ENCODE measurements at regions not wholly inside any gene's neighbourhood (a gene's known extent, or its start where the extent isn't known, plus 50 kb on each side); places are given as distances from the start of the nearest gene placed in this dataset.

DNA sequence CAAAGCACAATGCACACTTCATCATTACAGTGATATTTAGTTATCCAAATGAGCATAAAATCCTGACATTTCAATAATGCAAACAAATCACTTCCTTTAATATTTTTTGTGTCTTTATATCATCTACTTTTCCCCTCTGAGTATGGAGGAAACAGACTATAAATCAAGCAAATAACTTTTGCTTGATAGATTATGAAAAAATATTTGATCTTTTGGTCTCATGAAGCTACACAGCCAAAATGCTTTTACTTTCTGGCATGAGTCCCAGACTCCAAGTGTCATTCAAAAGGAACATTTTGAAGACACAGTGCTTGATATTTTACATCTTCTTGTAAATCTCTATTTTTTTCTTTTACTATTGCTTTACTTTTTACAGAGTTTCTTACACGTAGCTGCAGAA is 215.3 kb upstream of the ROBO1 start:
- peaks cover 0 to 5% (median 0%) of the 10 kb centered on the region in 4 donors for H3K9me3 ChIP-seq (ENCODE audit: control insufficient read depth in 4 of 4, low read length in 3 of 4)
- no peak for DNase-seq (ENCODE audit: low spot score)
- no peak for TF ChIP-seq HNF4G (IDR thresholded peaks at IDR 0.05)
- TF ChIP-seq HNF4A (conservative IDR thresholded peaks at IDR 0.05) = no peak
- no peak for TF ChIP-seq FOXA1 (IDR thresholded peaks at IDR 0.05)
- no peak for TF ChIP-seq TAF1 (conservative IDR thresholded peaks at IDR 0.05)
- TF ChIP-seq ZBTB33 (IDR thresholded peaks at IDR 0.05) = no peak
- TF ChIP-seq, protein P1, sequence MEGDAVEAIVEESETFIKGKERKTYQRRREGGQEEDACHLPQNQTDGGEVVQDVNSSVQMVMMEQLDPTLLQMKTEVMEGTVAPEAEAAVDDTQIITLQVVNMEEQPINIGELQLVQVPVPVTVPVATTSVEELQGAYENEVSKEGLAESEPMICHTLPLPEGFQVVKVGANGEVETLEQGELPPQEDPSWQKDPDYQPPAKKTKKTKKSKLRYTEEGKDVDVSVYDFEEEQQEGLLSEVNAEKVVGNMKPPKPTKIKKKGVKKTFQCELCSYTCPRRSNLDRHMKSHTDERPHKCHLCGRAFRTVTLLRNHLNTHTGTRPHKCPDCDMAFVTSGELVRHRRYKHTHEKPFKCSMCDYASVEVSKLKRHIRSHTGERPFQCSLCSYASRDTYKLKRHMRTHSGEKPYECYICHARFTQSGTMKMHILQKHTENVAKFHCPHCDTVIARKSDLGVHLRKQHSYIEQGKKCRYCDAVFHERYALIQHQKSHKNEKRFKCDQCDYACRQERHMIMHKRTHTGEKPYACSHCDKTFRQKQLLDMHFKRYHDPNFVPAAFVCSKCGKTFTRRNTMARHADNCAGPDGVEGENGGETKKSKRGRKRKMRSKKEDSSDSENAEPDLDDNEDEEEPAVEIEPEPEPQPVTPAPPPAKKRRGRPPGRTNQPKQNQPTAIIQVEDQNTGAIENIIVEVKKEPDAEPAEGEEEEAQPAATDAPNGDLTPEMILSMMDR (IDR thresholded peaks at IDR 0.05; ENCODE audit: low read depth, low read length, missing input control) = no peak
- TF ChIP-seq GABPA (IDR thresholded peaks at IDR 0.05 in 1 of 2, conservative IDR thresholded peaks at IDR 0.05 in 1 of 2) = no peak
- no peak for TF ChIP-seq YY1 (IDR thresholded peaks at IDR 0.05)
- TF ChIP-seq NR2F2 (IDR thresholded peaks at IDR 0.05) = no peak
- no peak for TF ChIP-seq EGR1 (IDR thresholded peaks at IDR 0.05; ENCODE audit: low read depth in 2 of 2)
- no peak for TF ChIP-seq RAD21 (IDR thresholded peaks at IDR 0.05)
- no peak overlapping the region for H3K27ac ChIP-seq (ENCODE audit: low read depth in 1 of 2, low read length in 2 of 2)
- 51% methylated on average over 1 of the region's 1 CpG for WGBS
- H3K4me3 ChIP-seq (ENCODE audit: low read depth in 1 of 3, low read length in 3 of 3) = no peak overlapping the region
- H3K36me3 ChIP-seq (ENCODE audit: control insufficient read depth in 4 of 4, insufficient read depth in 3 of 4, low read depth in 1 of 4, low read length in 3 of 4) = no peaks in the 10 kb centered on the region
- no peaks in the 10 kb centered on the region for H3K27me3 ChIP-seq (ENCODE audit: control insufficient read depth in 4 of 4, insufficient read depth in 4 of 4, low read length in 3 of 4)
- H3K4me1 ChIP-seq (ENCODE audit: control insufficient read depth in 4 of 4, insufficient read depth in 4 of 4, low read length in 3 of 4) = no peaks in the 10 kb centered on the region
- no peak overlapping the region for H3K9ac ChIP-seq (ENCODE audit: low read depth in 1 of 2, low read length in 2 of 2)

DNA sequence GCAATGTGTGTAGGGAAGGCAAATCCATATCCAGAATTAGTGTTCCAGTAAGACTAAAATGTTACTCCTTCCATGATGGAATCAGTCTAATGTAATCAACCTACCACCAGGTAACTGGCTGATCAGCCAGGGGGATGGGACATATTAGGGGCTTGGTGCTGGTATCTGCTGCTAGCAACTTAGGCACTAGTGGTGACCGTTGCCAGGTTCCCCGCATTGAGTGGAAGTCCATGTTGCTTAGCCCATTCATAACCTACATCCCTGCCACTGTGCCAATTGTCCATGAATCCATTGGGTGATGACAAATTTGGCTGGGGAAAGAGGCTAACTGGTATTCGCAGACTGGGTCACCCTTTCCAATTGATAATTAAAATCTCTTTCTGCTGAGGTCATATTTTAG is 212.2 kb upstream of the ROBO1 start:
- DNase-seq (ENCODE audit: low spot score) = no peak
- 88% methylated on average over 3 of the region's 3 CpGs for WGBS
- Histone ChIP-seq H3K4me1 (ENCODE audit: control insufficient read depth in 4 of 4, insufficient read depth in 4 of 4, low read length in 3 of 4) (no peaks in the 10 kb centered on the region), H3K36me3 (ENCODE audit: control insufficient read depth in 4 of 4, insufficient read depth in 3 of 4, low read depth in 1 of 4, low read length in 3 of 4) (no peaks in the 10 kb centered on the region), H3K9ac (ENCODE audit: low read depth in 1 of 2, low read length in 2 of 2) (no peak overlapping the region), H3K4me3 (ENCODE audit: low read depth in 1 of 3, low read length in 3 of 3) (no peak overlapping the region), H3K27ac (ENCODE audit: low read depth in 1 of 2, low read length in 2 of 2) (no peak overlapping the region), H3K9me3 (ENCODE audit: control insufficient read depth in 4 of 4, low read length in 3 of 4) (peaks cover 0 to 5% (median 0%) of the 10 kb centered on the region in 4 donors), H3K27me3 (ENCODE audit: control insufficient read depth in 4 of 4, insufficient read depth in 4 of 4, low read length in 3 of 4) (no peaks in the 10 kb centered on the region)
- no peak for TF ChIP-seq ATF3 (IDR thresholded peaks at IDR 0.05)
- no peak for TF ChIP-seq TAF1 (conservative IDR thresholded peaks at IDR 0.05)
- TF ChIP-seq SP1 (IDR thresholded peaks at IDR 0.05) = no peak
- no peak for TF ChIP-seq MAX (IDR thresholded peaks at IDR 0.05)
- no peak for TF ChIP-seq YY1 (IDR thresholded peaks at IDR 0.05)
- TF ChIP-seq RAD21 (IDR thresholded peaks at IDR 0.05) = no peak
- no peak for TF ChIP-seq NR2F2 (IDR thresholded peaks at IDR 0.05)
- no peak for TF ChIP-seq JUND (IDR thresholded peaks at IDR 0.05)
- TF ChIP-seq EGR1 (IDR thresholded peaks at IDR 0.05; ENCODE audit: low read depth in 2 of 2) = no peak

- no peak overlapping the region for H3K4me3 ChIP-seq (ENCODE audit: low read depth in 1 of 3, low read length in 3 of 3)
- no peaks in the 10 kb centered on the region for H3K36me3 ChIP-seq (ENCODE audit: control insufficient read depth in 4 of 4, insufficient read depth in 3 of 4, low read depth in 1 of 4, low read length in 3 of 4)
- no peak overlapping the region for H3K9ac ChIP-seq (ENCODE audit: low read depth in 1 of 2, low read length in 2 of 2)
- no peaks in the 10 kb centered on the region for H3K27me3 ChIP-seq (ENCODE audit: control insufficient read depth in 4 of 4, insufficient read depth in 4 of 4, low read length in 3 of 4)
- H3K27ac ChIP-seq (ENCODE audit: low read depth in 1 of 2, low read length in 2 of 2) = no peak overlapping the region
- no peaks in the 10 kb centered on the region for H3K4me1 ChIP-seq (ENCODE audit: control insufficient read depth in 4 of 4, insufficient read depth in 4 of 4, low read length in 3 of 4)
- no peak for DNase-seq (ENCODE audit: low spot score)
- H3K9me3 ChIP-seq (ENCODE audit: control insufficient read depth in 4 of 4, low read length in 3 of 4) = peaks cover 0 to 5% (median 0%) of the 10 kb centered on the region in 4 donors
- 71% methylated on average over 1 of the region's 1 CpG for WGBS
- TF ChIP-seq, protein P2, sequence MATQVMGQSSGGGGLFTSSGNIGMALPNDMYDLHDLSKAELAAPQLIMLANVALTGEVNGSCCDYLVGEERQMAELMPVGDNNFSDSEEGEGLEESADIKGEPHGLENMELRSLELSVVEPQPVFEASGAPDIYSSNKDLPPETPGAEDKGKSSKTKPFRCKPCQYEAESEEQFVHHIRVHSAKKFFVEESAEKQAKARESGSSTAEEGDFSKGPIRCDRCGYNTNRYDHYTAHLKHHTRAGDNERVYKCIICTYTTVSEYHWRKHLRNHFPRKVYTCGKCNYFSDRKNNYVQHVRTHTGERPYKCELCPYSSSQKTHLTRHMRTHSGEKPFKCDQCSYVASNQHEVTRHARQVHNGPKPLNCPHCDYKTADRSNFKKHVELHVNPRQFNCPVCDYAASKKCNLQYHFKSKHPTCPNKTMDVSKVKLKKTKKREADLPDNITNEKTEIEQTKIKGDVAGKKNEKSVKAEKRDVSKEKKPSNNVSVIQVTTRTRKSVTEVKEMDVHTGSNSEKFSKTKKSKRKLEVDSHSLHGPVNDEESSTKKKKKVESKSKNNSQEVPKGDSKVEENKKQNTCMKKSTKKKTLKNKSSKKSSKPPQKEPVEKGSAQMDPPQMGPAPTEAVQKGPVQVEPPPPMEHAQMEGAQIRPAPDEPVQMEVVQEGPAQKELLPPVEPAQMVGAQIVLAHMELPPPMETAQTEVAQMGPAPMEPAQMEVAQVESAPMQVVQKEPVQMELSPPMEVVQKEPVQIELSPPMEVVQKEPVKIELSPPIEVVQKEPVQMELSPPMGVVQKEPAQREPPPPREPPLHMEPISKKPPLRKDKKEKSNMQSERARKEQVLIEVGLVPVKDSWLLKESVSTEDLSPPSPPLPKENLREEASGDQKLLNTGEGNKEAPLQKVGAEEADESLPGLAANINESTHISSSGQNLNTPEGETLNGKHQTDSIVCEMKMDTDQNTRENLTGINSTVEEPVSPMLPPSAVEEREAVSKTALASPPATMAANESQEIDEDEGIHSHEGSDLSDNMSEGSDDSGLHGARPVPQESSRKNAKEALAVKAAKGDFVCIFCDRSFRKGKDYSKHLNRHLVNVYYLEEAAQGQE (IDR thresholded peaks at IDR 0.05) = no peak
- TF ChIP-seq SP1 (IDR thresholded peaks at IDR 0.05) = no peak
- TF ChIP-seq MAX (IDR thresholded peaks at IDR 0.05) = no peak
- no peak for TF ChIP-seq EGR1 (IDR thresholded peaks at IDR 0.05; ENCODE audit: low read depth in 2 of 2)
- TF ChIP-seq RXRA (IDR thresholded peaks at IDR 0.05) = no peak
- no peak for TF ChIP-seq ZBTB33 (IDR thresholded peaks at IDR 0.05)
- no peak for TF ChIP-seq YY1 (IDR thresholded peaks at IDR 0.05)
- no peak for TF ChIP-seq HNF4A (conservative IDR thresholded peaks at IDR 0.05)
- no peak for TF ChIP-seq FOXA2 (IDR thresholded peaks at IDR 0.05)
- no peak for TF ChIP-seq TAF1 (conservative IDR thresholded peaks at IDR 0.05)
Observed at GRCh38 chr3:79976466-79976865, 208.7 kb upstream of the ROBO1 start.
